Naive thymus-derived CD4-positive, alpha-beta T cell (primary cell): ENCODE measurements at regions not wholly inside any gene's neighbourhood (a gene's known extent, or its start where the extent isn't known, plus 50 kb on each side); places are given as distances from the start of the nearest gene placed in this dataset.

Experiments
- ATAC-seq: fragments of 150-1000 bp; cut with Tn5 transposase; 2 replicates; pipeline ENCODE4 v1.10.0; 2021; ENCODE audit warnings: mild to moderate bottlenecking, moderate library complexity
- CTCF ChIA-PET: fragments of 350-600 bp; sonication (Branson Sonifier 250); formaldehyde crosslinking; loops from one replicate; lab custom pipeline; 2021; ENCODE audit warnings: antibody characterized with exemption; lab: Charles Lee
- POLR2A ChIA-PET: fragments of 350-600 bp; sonication (Branson Sonifier 250); formaldehyde crosslinking; loops from one replicate; lab custom pipeline; 2021; ENCODE audit warnings: antibody characterized with exemption, inconsistent platforms; lab: Charles Lee
- DNase-seq, 9 donors: peaks; one replicate each; pipeline versions ENCODE4 v3.0.0 to v3.0.0-alpha.2; 2020 to 2022; ENCODE audit warnings: mixed read lengths in 1 of 9
- H3K27ac ChIP-seq: one replicate; pipeline ENCODE4 v1.7.0; 2013; ENCODE audit warnings: mild to moderate bottlenecking, low read depth, low read length, moderate library complexity
- H3K27me3 ChIP-seq, 2 donors: one replicate each; pipeline ENCODE4 v1.7.0; 2013; ENCODE audit warnings: low read length in 2 of 2, mild to moderate bottlenecking in 2 of 2, moderate library complexity in 2 of 2; ENCODE audit not compliant: control insufficient read depth in 2 of 2, insufficient read depth in 2 of 2
- H3K36me3 ChIP-seq, 3 experiments: 1 replicate in 2 of 3; 2 replicates in 1 of 3; pipeline ENCODE4 v1.7.0; 2013; ENCODE audit warnings: low read length in 3 of 3, mild to moderate bottlenecking in 3 of 3, moderate library complexity in 1 of 3; ENCODE audit not compliant: insufficient read depth in 3 of 3, control insufficient read depth in 2 of 3
- H3K4me1 ChIP-seq, 2 donors: one replicate each; pipeline ENCODE4 v1.7.0; 2013; ENCODE audit warnings: low read length in 2 of 2, mild to moderate bottlenecking in 2 of 2, moderate library complexity in 1 of 2; ENCODE audit not compliant: control insufficient read depth in 2 of 2, insufficient read depth in 2 of 2
- H3K4me3 ChIP-seq: 2 replicates; pipeline ENCODE4 v1.7.0; 2013; ENCODE audit warnings: mild to moderate bottlenecking, low read length
- H3K9me3 ChIP-seq, 3 experiments: 1 replicate in 2 of 3; 2 replicates in 1 of 3; pipeline ENCODE4 v1.7.0; 2013; ENCODE audit warnings: low read length in 3 of 3; ENCODE audit not compliant: control insufficient read depth in 2 of 3
- H3K27ac Mint-ChIP-seq, 9 donors: one replicate each; pipeline ENCODE4 v1.8.0; 2020 to 2022; ENCODE audit warnings: mixed read lengths in 9 of 9, mild to moderate bottlenecking in 8 of 9, moderate library complexity in 5 of 9, inconsistent platforms in 2 of 9
- H3K27me3 Mint-ChIP-seq, 5 donors: one replicate each; pipeline ENCODE4 v1.8.0; 2021 to 2022; ENCODE audit warnings: mixed read lengths in 5 of 5, mild to moderate bottlenecking in 1 of 5
- H3K36me3 Mint-ChIP-seq, 5 donors: one replicate each; pipeline ENCODE4 v1.8.0; 2020 to 2022; ENCODE audit warnings: mixed read lengths in 5 of 5, mild to moderate bottlenecking in 3 of 5, inconsistent platforms in 1 of 5
- H3K4me1 Mint-ChIP-seq, 7 donors: one replicate each; pipeline ENCODE4 v1.8.0; 2020 to 2022; ENCODE audit warnings: mixed read lengths in 7 of 7, mild to moderate bottlenecking in 3 of 7, inconsistent platforms in 1 of 7
- H3K4me3 Mint-ChIP-seq, 10 donors: one replicate each; pipeline ENCODE4 v1.8.0; 2020 to 2022; ENCODE audit warnings: mild to moderate bottlenecking in 10 of 10, mixed read lengths in 10 of 10, moderate library complexity in 6 of 10, inconsistent platforms in 2 of 10
- H3K9me3 Mint-ChIP-seq, 11 donors: one replicate each; pipeline ENCODE4 v1.8.0; 2020 to 2022; ENCODE audit warnings: mixed read lengths in 11 of 11, mild to moderate bottlenecking in 4 of 11, inconsistent platforms in 1 of 11, moderate library complexity in 1 of 11
- intact Hi-C, 2 donors: fragments of 100-400 bp; cut with micrococcal nuclease; formaldehyde crosslinking; loops; one replicate each; pipeline ENCODE4 v1.15.1; 2023

DNA sequence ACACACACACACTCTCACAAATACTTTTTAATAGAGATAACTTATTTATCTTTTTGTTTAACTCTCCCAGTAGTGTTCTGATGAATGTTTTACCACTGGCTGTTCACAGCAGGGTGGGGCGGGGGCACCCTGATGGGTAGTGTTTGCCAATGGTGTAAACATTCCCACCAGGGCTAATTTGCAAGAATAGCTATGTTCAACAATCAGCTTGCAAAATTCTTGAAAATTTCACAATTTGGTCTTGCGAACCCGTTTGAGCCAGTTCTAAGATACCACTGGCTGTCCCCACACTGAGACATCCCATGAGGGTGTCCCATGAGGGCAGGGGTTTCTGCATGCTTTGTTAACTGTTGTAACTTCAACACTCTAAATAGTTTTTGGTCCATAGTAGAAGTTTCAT lies 348.5 kb downstream of the CXCL12 start:
- ChIA-PET CTCF (no interaction called here), POLR2A (no interaction called here)
- Mint-ChIP-seq H3K36me3 (no peaks in the 10 kb centered on the region), H3K4me3 (no peak overlapping the region), H3K4me1 (no peaks in the 10 kb centered on the region), H3K9me3 (peaks cover 0 to 7% (median 0%) of the 10 kb centered on the region in 11 donors), H3K27me3 (peaks cover 0 to 19% (median 11%) of the 10 kb centered on the region in 5 donors), H3K27ac (no peak overlapping the region)
- ATAC-seq (no peak), DNase-seq (no peak)
- intact Hi-C loops = no loop called here
- H3K36me3 ChIP-seq = no peaks in the 10 kb centered on the region
- no peaks in the 10 kb centered on the region for H3K9me3 ChIP-seq
- no peak overlapping the region for H3K4me3 ChIP-seq
- H3K27me3 ChIP-seq = no peaks in the 10 kb centered on the region
- no peak overlapping the region for H3K27ac ChIP-seq
- no peaks in the 10 kb centered on the region for H3K4me1 ChIP-seq

- no peak for DNase-seq
- H3K27ac Mint-ChIP-seq = no peak overlapping the region
- peaks cover 0 to 25% (median 11%) of the 10 kb centered on the region in 5 donors for H3K27me3 Mint-ChIP-seq
- no peaks in the 10 kb centered on the region for H3K4me1 Mint-ChIP-seq
- H3K27me3 ChIP-seq = no peaks in the 10 kb centered on the region
- H3K4me3 Mint-ChIP-seq = no peak overlapping the region
- intact Hi-C loops = no loop called here
- H3K9me3 Mint-ChIP-seq = peaks cover 0 to 1% (median 0%) of the 10 kb centered on the region in 11 donors
- ChIA-PET CTCF (no interaction called here), POLR2A (no interaction called here)
- H3K36me3 ChIP-seq = no peaks in the 10 kb centered on the region
- no peak for ATAC-seq
- no peaks in the 10 kb centered on the region for H3K9me3 ChIP-seq
- H3K27ac ChIP-seq = no peak overlapping the region
- no peaks in the 10 kb centered on the region for H3K36me3 Mint-ChIP-seq
- no peaks in the 10 kb centered on the region for H3K4me1 ChIP-seq
- no peak overlapping the region for H3K4me3 ChIP-seq
These were observed 349.3 kb downstream of the CXCL12 start for GRCh38 chr10:44035474-44036197.

- Mint-ChIP-seq H3K27me3 (peaks cover 0 to 25% (median 11%) of the 10 kb centered on the region in 5 donors), H3K36me3 (no peaks in the 10 kb centered on the region), H3K27ac (no peak overlapping the region), H3K4me3 (no peak overlapping the region), H3K9me3 (peaks cover 0 to 1% (median 0%) of the 10 kb centered on the region in 11 donors), H3K4me1 (no peaks in the 10 kb centered on the region)
- ChIA-PET CTCF (no interaction called here), POLR2A (no interaction called here)
- no peak overlapping the region for H3K4me3 ChIP-seq
- intact Hi-C loops = no loop called here
- H3K36me3 ChIP-seq = no peaks in the 10 kb centered on the region
- H3K9me3 ChIP-seq = no peaks in the 10 kb centered on the region
- no peak overlapping the region for H3K27ac ChIP-seq
- H3K27me3 ChIP-seq = no peaks in the 10 kb centered on the region
- DNase-seq = no peak
- no peaks in the 10 kb centered on the region for H3K4me1 ChIP-seq
- no peak for ATAC-seq
These were observed 350.0 kb downstream of the CXCL12 start for GRCh38 chr10:44034946-44035345.

DNA sequence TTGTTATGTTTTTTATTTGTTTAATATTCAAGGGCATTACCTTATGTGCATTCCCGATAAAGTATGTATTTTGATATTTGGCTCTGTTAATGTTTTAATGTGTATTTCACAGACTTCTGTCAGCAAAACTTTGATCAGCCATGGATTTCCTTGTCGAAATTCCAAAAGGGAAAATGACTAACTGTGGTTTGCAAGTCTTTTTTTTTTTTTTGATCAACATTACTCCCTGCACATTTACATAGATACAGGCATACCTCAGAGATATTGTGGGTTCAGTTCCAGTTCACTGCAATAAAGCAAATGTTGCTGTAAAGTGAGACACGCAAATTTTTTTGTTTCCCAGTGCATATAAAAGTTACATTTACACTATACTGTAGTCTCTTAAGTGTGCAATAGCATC lies 351.9 kb downstream of the CXCL12 start:
- H3K36me3 Mint-ChIP-seq = no peaks in the 10 kb centered on the region
- Histone ChIP-seq H3K27me3 (no peaks in the 10 kb centered on the region), H3K36me3 (no peaks in the 10 kb centered on the region), H3K4me3 (no peak overlapping the region), H3K4me1 (no peaks in the 10 kb centered on the region), H3K27ac (no peak overlapping the region), H3K9me3 (no peaks in the 10 kb centered on the region)
- intact Hi-C loops = no loop called here
- ATAC-seq (no peak), DNase-seq (no peak)
- H3K9me3 Mint-ChIP-seq = peaks cover 0 to 1% (median 0%) of the 10 kb centered on the region in 11 donors
- H3K27ac Mint-ChIP-seq = no peak overlapping the region
- no peak overlapping the region for H3K4me3 Mint-ChIP-seq
- POLR2A ChIA-PET = no interaction called here
- H3K27me3 Mint-ChIP-seq = peaks cover 0 to 25% (median 11%) of the 10 kb centered on the region in 5 donors
- H3K4me1 Mint-ChIP-seq = no peaks in the 10 kb centered on the region
- CTCF ChIA-PET = no interaction called here

DNA sequence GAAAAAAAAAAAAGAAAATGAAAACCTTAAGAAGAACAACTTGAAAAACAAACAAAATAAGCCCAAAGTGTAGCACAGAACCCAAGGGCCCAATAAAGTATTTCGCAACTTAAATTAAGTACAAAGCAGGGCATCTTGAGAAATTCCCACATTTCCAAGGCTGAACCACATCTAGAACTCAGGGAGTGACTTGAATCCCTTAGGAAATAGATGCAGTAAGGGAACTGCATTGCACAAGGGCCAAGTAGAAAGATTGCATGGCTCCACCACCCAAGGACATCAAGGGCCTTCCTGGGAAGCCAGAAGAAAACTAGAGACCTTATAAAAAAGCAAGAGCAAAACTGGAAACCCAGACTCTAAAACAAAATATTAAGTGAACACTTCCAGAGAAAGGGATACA lies 352.7 kb downstream of the CXCL12 start:
- Histone ChIP-seq H3K36me3 (no peaks in the 10 kb centered on the region), H3K27ac (no peak overlapping the region), H3K27me3 (no peaks in the 10 kb centered on the region), H3K4me1 (no peaks in the 10 kb centered on the region), H3K4me3 (no peak overlapping the region), H3K9me3 (no peaks in the 10 kb centered on the region)
- ATAC-seq (no peak), DNase-seq (no peak)
- Mint-ChIP-seq H3K4me3 (no peak overlapping the region), H3K4me1 (no peaks in the 10 kb centered on the region), H3K27ac (no peak overlapping the region), H3K9me3 (peaks cover 0 to 1% (median 0%) of the 10 kb centered on the region in 11 donors), H3K27me3 (peaks cover 0 to 25% (median 11%) of the 10 kb centered on the region in 5 donors), H3K36me3 (no peaks in the 10 kb centered on the region)
- ChIA-PET CTCF (no interaction called here), POLR2A (no interaction called here)
- intact Hi-C loops = no loop called here

- no peak for ATAC-seq
- Mint-ChIP-seq H3K4me3 (no peak overlapping the region), H3K27ac (no peak overlapping the region), H3K9me3 (no peaks in the 10 kb centered on the region), H3K36me3 (no peaks in the 10 kb centered on the region), H3K4me1 (no peaks in the 10 kb centered on the region), H3K27me3 (peaks cover 2 to 19% (median 10%) of the 10 kb centered on the region in 5 donors)
- ChIA-PET CTCF (no interaction called here), POLR2A (no interaction called here)
- intact Hi-C loops = loop anchor here (1.0 kb wide), 2 partner anchors 340 to 359 kb away; no protein-coding TSS in a partner anchor
- Histone ChIP-seq H3K4me1 (no peaks in the 10 kb centered on the region), H3K27me3 (no peaks in the 10 kb centered on the region), H3K4me3 (no peak overlapping the region), H3K9me3 (no peaks in the 10 kb centered on the region), H3K27ac (no peak overlapping the region), H3K36me3 (no peaks in the 10 kb centered on the region)
- DNase-seq = no peak
These were observed 354.2 kb downstream of the CXCL12 start for GRCh38 chr10:44030738-44031137.

DNA sequence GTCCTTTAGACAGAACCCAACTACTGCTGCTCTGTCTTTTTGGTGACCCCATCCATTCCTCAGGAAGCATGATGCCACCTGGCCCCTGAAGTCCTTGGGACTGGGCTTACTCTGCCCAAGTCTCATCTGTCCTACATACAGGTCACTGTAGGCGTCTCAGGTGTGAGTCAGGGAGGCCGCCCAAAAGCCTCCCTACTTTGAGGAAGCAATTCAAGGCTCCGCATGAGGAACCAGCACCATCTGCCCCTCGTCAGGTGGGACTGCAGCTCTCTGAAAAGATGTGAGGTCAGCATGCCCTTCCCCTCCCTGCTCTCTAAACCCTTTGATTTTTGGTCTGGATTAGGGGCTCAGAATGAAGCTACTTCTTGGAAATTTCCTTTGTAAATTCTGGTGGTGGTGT lies 354.8 kb downstream of the CXCL12 start:
- DNase-seq = peak in 6 of 9 donors; percentile 9 to 42 (median 25)
- H3K4me3 ChIP-seq = no peak overlapping the region
- no peak overlapping the region for H3K27ac Mint-ChIP-seq
- H3K27ac ChIP-seq = no peak overlapping the region
- H3K36me3 ChIP-seq = no peaks in the 10 kb centered on the region
- no peaks in the 10 kb centered on the region for H3K9me3 ChIP-seq
- ChIA-PET CTCF (interaction anchor here (1.0 to 1.3 kb wide), 2 partner anchors 341 to 357 kb away, joined by 3 to 8 read pairs; no protein-coding TSS in a partner anchor), POLR2A (no interaction called here)
- H3K9me3 Mint-ChIP-seq = no peaks in the 10 kb centered on the region
- intact Hi-C loops = loop anchor here (1.0 kb wide), 2 partner anchors 340 to 359 kb away; no protein-coding TSS in a partner anchor
- no peaks in the 10 kb centered on the region for H3K27me3 ChIP-seq
- H3K4me1 Mint-ChIP-seq = no peaks in the 10 kb centered on the region
- no peak overlapping the region for H3K4me3 Mint-ChIP-seq
- no peaks in the 10 kb centered on the region for H3K4me1 ChIP-seq
- ATAC-seq = peak; percentile 59
- peaks cover 0 to 24% (median 16%) of the 10 kb centered on the region in 5 donors for H3K27me3 Mint-ChIP-seq
- H3K36me3 Mint-ChIP-seq = no peaks in the 10 kb centered on the region
